DND-41 (cell line): ENCODE measurements at regions not wholly inside any gene's neighbourhood (a gene's known extent, or its start where the extent isn't known, plus 50 kb on each side); places are given as distances from the start of the nearest gene placed in this dataset.

Source experiments
- EZH2 ChIP-seq: IDR thresholded peaks from 3 replicates; pipeline ENCODE4 v1.6.1; 2012; ENCODE audit warnings: borderline replicate concordance, low read depth, mild to moderate bottlenecking, moderate library complexity, low read length, inconsistent platforms; ENCODE audit not compliant: severe bottlenecking
- TF ChIP-seq, protein P1 (sequence below): IDR thresholded peaks from 2 replicates; pipeline ENCODE4 v1.5.1; 2012; ENCODE audit warnings: borderline replicate concordance, low read length, moderate library complexity, mild to moderate bottlenecking; ENCODE audit not compliant: poor library complexity, severe bottlenecking; ENCODE audit errors: extremely low read depth

DNA sequence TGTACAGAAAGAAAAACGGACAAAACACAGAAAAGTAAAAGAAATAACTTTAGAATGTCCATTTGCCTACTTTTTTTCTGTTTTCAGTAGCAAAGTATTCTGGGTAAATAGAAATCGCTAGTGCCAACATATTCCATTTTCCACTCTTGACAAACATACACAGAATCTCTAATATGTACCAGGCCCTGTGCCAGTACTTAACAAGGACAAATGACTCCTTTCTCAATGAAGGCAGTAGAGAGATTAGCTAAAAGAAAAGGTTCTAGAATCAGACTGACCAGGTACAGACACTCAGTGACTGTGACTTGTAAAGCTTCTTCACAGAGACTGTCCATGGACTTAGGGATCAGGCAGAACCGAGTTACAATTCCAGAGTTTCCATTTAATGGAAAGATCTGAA, 165.8 kb upstream of the STAC start:
- TF ChIP-seq, protein P1, sequence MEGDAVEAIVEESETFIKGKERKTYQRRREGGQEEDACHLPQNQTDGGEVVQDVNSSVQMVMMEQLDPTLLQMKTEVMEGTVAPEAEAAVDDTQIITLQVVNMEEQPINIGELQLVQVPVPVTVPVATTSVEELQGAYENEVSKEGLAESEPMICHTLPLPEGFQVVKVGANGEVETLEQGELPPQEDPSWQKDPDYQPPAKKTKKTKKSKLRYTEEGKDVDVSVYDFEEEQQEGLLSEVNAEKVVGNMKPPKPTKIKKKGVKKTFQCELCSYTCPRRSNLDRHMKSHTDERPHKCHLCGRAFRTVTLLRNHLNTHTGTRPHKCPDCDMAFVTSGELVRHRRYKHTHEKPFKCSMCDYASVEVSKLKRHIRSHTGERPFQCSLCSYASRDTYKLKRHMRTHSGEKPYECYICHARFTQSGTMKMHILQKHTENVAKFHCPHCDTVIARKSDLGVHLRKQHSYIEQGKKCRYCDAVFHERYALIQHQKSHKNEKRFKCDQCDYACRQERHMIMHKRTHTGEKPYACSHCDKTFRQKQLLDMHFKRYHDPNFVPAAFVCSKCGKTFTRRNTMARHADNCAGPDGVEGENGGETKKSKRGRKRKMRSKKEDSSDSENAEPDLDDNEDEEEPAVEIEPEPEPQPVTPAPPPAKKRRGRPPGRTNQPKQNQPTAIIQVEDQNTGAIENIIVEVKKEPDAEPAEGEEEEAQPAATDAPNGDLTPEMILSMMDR, result no peak
- TF ChIP-seq EZH2, result no peak
